Stimulated activated naive B cell treated with anti-CD40 and anti-IgM and Interleukin-4, amounts not matched to agents 10 μg/mL and 1 μg/mL and 100 μg/mL, for 72 hours (primary cell): ENCODE measurements at regions not wholly inside any gene's neighbourhood (a gene's known extent, or its start where the extent isn't known, plus 50 kb on each side); places are given as distances from the start of the nearest gene placed in this dataset.
"Not testable (repeated sequence)": the region's sequence is repeated elsewhere in the genome, so short reads cannot be mapped to it uniquely, and the experiment has no call there.

Experiments used
- ATAC-seq, 2 donors: fragments of 150-1000 bp; cut with Tn5 transposase; replicated peaks; 2 replicates each; pipeline ENCODE4 v1.10.0; 2021; ENCODE audit warnings: moderate library complexity in 1 of 2
- DNase-seq: peaks from one replicate; pipeline ENCODE4 v3.0.0; 2021
- H3K27ac Mint-ChIP-seq: one replicate; pipeline ENCODE4 v1.8.0; 2022; ENCODE audit warnings: mild to moderate bottlenecking, mixed read lengths
- H3K27me3 Mint-ChIP-seq, 2 donors: one replicate each; pipeline ENCODE4 v1.8.0; 2022; ENCODE audit warnings: mixed read lengths in 2 of 2
- H3K36me3 Mint-ChIP-seq, 2 donors: one replicate each; pipeline ENCODE4 v1.8.0; 2022; ENCODE audit warnings: mixed read lengths in 2 of 2, mild to moderate bottlenecking in 1 of 2
- H3K4me1 Mint-ChIP-seq, 2 donors: one replicate each; pipeline ENCODE4 v1.8.0; 2022; ENCODE audit warnings: mixed read lengths in 2 of 2, mild to moderate bottlenecking in 1 of 2
- H3K4me3 Mint-ChIP-seq, 2 donors: one replicate each; pipeline ENCODE4 v1.8.0; 2022; ENCODE audit warnings: mild to moderate bottlenecking in 2 of 2, mixed read lengths in 2 of 2, moderate library complexity in 1 of 2
- H3K9me3 Mint-ChIP-seq, 2 donors: one replicate each; pipeline ENCODE4 v1.8.0; 2022; ENCODE audit warnings: mixed read lengths in 2 of 2, mild to moderate bottlenecking in 1 of 2

DNA sequence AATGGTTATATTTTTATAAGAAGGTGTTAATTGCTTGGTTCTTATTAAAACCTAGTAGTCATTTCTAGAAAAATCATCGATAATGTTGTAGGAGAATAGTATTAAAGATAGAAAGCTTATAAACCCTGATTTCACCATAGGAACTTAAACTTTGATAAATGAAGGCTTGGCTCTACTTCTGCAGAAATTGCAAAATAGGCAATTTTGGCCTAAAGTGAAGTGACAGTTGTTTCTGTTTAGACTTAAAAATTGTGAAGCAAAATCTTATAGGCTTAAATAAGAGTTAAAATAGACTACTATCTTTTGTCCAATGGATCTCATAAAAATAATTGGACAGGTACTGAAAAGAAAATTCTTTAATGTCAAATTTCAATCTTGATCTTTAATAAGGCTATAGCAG, 321.6 kb upstream of the FZD8 start:
- Mint-ChIP-seq H3K4me1 (no peaks in the 10 kb centered on the region), H3K4me3 (no peak overlapping the region), H3K36me3 (no peaks in the 10 kb centered on the region), H3K27ac (no peak overlapping the region), H3K9me3 (peaks cover 4 to 10% of the 10 kb centered on the region in 2 donors), H3K27me3 (no peaks in the 10 kb centered on the region)
- no peak for ATAC-seq
- DNase-seq, result no peak

DNA sequence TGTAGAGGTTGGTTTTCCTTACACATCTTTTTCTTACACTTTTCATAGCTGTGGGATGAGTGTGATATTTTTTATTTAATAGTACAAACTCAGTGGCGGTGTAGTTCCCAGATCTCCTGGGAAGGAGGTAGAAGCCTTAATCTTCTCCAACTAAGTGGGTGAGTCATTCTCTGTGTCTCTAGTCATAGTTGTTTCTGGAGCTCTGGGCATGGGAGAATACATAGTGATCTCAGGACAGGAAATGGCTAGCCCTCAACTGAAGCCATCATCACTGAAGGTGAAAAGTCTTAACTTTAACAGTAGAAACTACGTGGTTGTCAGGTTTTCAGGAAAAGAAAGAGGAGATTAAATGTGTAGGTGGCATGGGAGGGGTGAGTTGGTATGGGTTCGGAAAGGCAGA, 319.4 kb upstream of the FZD8 start:
- DNase-seq (no peak), ATAC-seq (no peak)
- no peak overlapping the region for H3K4me3 Mint-ChIP-seq
- no peak overlapping the region for H3K27ac Mint-ChIP-seq
- H3K27me3 Mint-ChIP-seq, result no peaks in the 10 kb centered on the region
- no peaks in the 10 kb centered on the region for H3K4me1 Mint-ChIP-seq
- no peaks in the 10 kb centered on the region for H3K36me3 Mint-ChIP-seq
- H3K9me3 Mint-ChIP-seq, result peaks cover 1 to 6% of the 10 kb centered on the region in 2 donors

DNA sequence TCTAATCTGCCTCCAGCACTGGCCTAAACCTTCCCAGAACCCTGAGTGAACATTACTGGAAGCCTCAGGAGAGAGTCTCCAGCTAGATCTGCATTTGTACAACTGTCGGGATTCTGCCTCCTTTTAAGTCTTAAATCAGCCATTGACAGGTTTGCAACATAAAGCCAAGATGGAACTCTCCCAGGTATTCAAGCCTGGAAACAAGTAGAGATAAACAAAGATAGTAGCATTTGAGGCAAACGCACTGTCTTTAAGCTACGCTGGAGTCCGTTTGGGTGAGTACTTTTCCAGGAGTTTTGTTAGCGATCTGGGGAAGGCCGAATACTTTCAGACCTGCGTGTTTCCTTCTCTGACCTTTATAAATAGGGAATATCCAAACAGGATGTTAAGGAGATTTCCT, 317.2 kb upstream of the FZD8 start:
- Mint-ChIP-seq H3K36me3 (no peaks in the 10 kb centered on the region), H3K4me1 (no peaks in the 10 kb centered on the region), H3K27me3 (no peaks in the 10 kb centered on the region), H3K9me3 (no peaks in the 10 kb centered on the region), H3K27ac (no peak overlapping the region), H3K4me3 (no peak overlapping the region)
- DNase-seq, result no peak
- ATAC-seq, result no peak

DNA sequence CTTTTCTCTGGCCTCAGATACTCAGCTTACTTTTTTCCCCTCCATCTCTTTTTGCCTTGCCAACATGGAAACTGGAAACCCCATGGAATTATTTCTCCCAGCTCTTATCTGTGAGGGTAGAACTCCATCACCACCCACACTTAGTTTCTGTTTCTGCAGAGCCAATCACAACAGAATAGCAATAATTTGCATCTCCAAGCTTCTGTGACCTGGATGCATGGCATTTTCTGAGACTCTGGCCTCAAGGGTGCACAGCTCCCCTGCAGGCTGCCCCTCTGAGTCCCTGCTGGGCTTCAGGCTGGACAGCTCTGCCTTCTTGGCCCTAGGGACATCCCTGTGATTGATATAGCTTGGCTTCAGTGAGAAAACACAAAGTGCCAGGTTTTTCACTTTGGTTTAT, 316.5 kb upstream of the FZD8 start:
- H3K27me3 Mint-ChIP-seq, H3K27ac Mint-ChIP-seq, H3K36me3 Mint-ChIP-seq, H3K4me1 Mint-ChIP-seq, ATAC-seq, H3K4me3 Mint-ChIP-seq, H3K9me3 Mint-ChIP-seq, DNase-seq: not testable (repeated sequence)

DNA sequence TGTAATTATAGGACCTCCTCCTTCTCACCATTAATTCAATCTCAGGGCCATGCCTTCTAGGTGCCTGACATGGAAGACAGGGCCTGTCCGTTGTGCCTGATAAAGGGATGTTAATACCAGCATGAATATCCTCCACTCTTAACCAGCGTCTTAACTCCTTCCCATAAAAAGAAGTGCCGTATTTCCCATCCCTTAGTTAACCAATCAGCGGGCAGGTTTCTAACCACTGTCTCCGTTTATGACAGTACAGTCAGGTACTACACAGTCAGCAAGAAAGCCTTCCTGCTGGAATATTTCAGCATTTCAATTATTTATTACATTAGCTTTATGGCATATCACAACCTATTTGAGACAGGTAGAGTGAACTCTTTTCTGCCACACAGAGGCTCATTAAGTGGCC, 308.6 kb upstream of the FZD8 start:
- Mint-ChIP-seq H3K27me3 (no peaks in the 10 kb centered on the region), H3K36me3 (no peaks in the 10 kb centered on the region), H3K4me3 (no peak overlapping the region), H3K9me3 (no peaks in the 10 kb centered on the region), H3K27ac (no peak overlapping the region), H3K4me1 (no peaks in the 10 kb centered on the region)
- ATAC-seq (no peak), DNase-seq (no peak)

DNA sequence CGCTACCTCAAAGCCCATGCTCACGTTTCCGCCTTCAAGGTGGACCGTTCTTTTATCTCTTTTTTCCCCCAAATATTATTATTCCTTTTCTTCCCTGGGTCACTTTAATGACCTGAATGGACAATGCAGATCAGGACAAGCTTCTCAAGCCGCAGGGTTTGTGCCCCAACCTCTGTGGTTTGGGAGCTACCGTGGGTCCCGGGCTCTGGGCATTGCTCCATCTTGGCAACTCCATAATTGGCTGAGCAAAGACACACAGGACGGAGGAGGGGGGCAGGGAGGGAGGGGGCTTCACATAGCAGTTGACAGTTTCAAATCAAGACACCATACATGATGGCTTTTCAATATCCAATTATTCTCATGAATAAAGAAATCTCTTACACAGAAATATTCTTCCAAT, 308.1 kb upstream of the FZD8 start:
- no peak overlapping the region for H3K27ac Mint-ChIP-seq
- H3K27me3 Mint-ChIP-seq, result no peaks in the 10 kb centered on the region
- DNase-seq, result no peak
- no peaks in the 10 kb centered on the region for H3K4me1 Mint-ChIP-seq
- no peaks in the 10 kb centered on the region for H3K36me3 Mint-ChIP-seq
- no peak overlapping the region for H3K4me3 Mint-ChIP-seq
- no peaks in the 10 kb centered on the region for H3K9me3 Mint-ChIP-seq
- no peak for ATAC-seq

DNA sequence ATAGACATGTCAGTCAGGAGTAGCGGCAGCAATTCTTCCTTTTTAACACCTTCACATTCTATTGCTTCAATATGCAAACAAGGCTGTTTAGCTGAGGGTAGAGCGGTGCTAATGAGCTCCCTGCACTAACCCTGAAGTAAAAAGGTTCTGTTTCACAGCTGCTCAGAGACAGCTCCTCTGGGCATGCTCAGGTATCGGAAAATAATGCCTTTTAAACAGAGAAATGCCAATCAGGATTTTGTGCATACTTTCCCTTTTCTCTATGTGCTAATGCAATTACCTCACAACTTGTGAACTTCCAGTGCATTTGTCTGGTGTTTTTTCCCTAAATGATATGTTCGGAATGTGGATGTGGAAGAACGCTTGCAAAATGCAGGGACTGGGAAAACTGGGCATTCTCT, 307.7 kb upstream of the FZD8 start:
- Mint-ChIP-seq H3K27ac (no peak overlapping the region), H3K4me3 (no peak overlapping the region), H3K36me3 (no peaks in the 10 kb centered on the region), H3K27me3 (no peaks in the 10 kb centered on the region), H3K9me3 (no peaks in the 10 kb centered on the region), H3K4me1 (no peaks in the 10 kb centered on the region)
- ATAC-seq (no peak), DNase-seq (no peak)

DNA sequence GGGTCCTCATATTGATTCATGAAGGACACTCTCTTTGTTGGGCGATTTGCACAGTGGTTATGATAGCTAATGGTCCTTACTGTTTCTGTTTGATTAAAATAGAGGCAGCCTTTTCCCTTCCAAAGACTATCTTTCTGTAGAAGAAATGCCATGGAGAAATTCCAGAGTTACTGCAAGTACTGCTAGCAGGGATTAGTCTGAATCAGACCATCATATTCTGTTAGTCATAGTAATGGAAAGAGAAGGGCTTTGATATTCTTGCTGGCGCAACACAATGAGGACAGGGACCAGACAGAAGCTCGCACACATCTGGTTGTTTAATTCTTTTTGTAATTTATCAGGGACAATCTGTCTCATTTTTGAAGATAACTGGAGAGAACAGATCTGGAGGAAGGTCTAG, 304.5 kb upstream of the FZD8 start:
- Mint-ChIP-seq H3K27ac (no peak overlapping the region), H3K27me3 (no peaks in the 10 kb centered on the region), H3K36me3 (no peaks in the 10 kb centered on the region), H3K4me3 (no peak overlapping the region), H3K4me1 (no peaks in the 10 kb centered on the region), H3K9me3 (peaks cover 3% of the 10 kb centered on the region in 2 donors)
- no peak for DNase-seq
- ATAC-seq, result no peak

DNA sequence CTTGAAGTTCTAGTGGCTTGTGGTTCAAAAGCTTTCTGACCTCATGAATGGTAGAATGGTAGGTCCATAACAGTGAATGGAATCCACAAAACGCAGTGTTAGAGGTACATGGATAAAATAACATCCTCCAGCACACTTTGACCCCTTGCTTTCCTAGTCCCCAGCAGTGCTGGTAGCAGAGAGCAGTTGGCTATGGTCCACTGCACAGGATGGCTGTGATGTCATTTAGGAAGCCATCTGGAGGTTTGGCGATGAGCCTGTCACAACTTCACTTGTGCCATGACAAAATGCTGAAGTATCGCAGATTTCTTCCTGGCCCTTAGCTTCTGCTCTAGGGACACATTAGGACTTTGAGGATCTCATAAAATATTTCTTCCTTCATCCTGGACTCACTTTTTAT, 300.0 kb upstream of the FZD8 start:
- Mint-ChIP-seq H3K9me3 (peaks cover 3% of the 10 kb centered on the region in 2 donors), H3K27ac (no peak overlapping the region), H3K27me3 (no peaks in the 10 kb centered on the region), H3K4me1 (no peaks in the 10 kb centered on the region), H3K36me3 (no peaks in the 10 kb centered on the region), H3K4me3 (no peak overlapping the region)
- DNase-seq (no peak), ATAC-seq (no peak)

DNA sequence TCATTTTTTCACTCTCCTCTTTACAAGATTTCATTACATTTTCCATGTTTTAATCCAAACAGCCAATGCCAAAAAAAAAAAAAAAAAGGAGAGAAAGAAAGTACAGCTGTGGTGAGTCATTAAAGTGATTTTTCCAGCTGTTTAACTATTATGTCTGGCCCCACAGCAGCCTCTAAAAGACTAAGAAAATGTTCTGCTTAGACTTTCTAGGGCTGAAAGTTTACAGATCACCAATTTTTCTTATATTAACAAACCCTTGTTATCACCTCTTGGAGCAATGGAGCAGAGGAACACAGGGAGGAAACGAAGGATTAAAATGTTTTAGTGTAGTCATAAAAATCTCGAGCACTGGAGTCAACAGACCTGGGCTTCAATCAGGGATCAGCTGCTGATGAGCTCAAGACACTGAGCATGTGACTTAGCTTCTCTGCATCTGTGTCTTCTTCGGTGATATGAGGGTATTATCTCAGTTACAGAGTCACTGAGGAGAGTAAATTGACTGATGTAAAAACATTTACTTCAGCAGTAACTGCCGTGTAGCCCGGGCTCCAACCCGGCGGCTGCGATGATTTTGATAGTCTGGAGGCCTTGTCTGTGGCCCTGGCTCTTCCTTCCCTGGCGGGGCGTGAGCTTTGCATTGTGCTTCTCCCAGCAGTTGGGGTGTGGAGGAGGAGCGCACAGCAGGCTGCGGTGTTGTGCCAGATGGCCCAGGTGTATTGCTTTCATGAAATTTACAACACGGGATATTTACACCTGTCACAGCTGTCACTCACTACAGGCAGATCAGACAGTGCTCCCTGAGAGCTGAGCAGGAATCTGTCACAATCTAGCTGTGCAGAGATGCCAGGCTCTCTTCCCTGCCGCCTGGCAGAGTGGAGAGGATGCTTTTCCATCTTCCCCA, 298.3 kb upstream of the FZD8 start:
- H3K36me3 Mint-ChIP-seq, result no peaks in the 10 kb centered on the region
- H3K4me1 Mint-ChIP-seq, result no peaks in the 10 kb centered on the region
- H3K4me3 Mint-ChIP-seq, result no peak overlapping the region
- DNase-seq (no peak), ATAC-seq (no peak)
- no peak overlapping the region for H3K27ac Mint-ChIP-seq
- H3K9me3 Mint-ChIP-seq, result peaks cover 3 to 8% of the 10 kb centered on the region in 2 donors
- no peaks in the 10 kb centered on the region for H3K27me3 Mint-ChIP-seq

DNA sequence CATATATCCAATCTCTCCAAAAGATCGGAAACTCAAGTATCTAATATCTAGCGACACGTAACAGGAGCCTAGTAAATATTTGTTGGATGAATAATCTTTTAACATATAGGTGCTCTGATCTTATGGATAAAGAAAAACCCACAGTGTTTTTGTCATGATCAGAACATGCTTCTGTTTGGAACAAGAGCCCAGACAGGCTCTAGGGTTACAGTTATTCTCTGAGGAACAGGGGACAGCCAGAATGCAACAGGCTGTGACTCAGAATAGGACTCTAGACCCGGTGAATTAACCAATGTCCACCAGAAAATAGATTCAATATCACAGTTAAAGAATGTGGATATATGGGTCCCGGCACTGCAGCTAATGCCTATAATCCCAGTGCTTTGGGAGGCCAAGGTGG, 296.1 kb upstream of the FZD8 start:
- DNase-seq (no peak), ATAC-seq (no peak)
- H3K4me1 Mint-ChIP-seq, result no peaks in the 10 kb centered on the region
- H3K27me3 Mint-ChIP-seq, result no peaks in the 10 kb centered on the region
- peaks cover 0 to 5% of the 10 kb centered on the region in 2 donors for H3K9me3 Mint-ChIP-seq
- no peak overlapping the region for H3K27ac Mint-ChIP-seq
- no peak overlapping the region for H3K4me3 Mint-ChIP-seq
- H3K36me3 Mint-ChIP-seq, result no peaks in the 10 kb centered on the region

DNA sequence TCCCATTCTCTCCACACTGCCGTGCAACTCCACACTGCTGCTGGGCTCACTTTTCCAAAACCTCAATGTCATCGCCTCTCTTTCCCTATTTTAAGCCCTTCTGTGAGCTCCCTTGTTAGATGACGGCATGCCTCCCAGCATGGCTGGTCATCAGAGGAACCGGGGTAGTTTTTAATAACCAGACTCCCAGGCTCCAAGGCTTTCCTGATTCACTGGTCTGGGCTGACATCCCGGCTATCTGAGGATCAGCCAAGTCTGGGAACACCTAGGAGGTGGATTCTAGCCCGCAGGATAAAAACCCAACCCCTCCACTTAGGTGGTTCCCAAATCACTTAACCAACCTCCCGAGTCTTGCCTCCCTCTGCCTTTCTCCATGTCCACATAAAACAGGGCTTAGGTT, 295.4 kb upstream of the FZD8 start:
- no peak overlapping the region for H3K27ac Mint-ChIP-seq
- ATAC-seq (no peak), DNase-seq (no peak)
- H3K36me3 Mint-ChIP-seq, result no peaks in the 10 kb centered on the region
- peaks cover 0 to 5% of the 10 kb centered on the region in 2 donors for H3K9me3 Mint-ChIP-seq
- H3K27me3 Mint-ChIP-seq, result no peaks in the 10 kb centered on the region
- no peaks in the 10 kb centered on the region for H3K4me1 Mint-ChIP-seq
- H3K4me3 Mint-ChIP-seq, result no peak overlapping the region

DNA sequence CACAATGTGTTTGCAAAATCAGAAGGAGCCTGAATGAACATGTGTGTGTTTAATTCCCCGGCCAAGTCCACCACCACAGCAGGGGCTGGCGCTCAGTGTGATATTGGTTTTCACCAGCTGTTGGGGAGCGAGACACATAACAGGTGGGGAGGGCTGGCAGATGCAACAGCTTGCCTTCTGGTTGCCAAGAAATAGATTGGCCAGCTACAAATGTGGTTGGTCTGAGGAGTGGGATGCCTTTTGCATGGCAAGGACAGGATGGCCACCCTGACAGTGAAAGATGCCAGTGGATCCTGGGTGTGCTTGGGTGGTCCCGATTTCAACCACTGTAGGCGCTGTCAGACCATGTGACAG, 292.5 kb upstream of the FZD8 start:
- no peak overlapping the region for H3K4me3 Mint-ChIP-seq
- H3K4me1 Mint-ChIP-seq, result no peaks in the 10 kb centered on the region
- ATAC-seq (no peak), DNase-seq (no peak)
- H3K36me3 Mint-ChIP-seq, result no peaks in the 10 kb centered on the region
- H3K27me3 Mint-ChIP-seq, result no peaks in the 10 kb centered on the region
- H3K27ac Mint-ChIP-seq, result no peak overlapping the region
- H3K9me3 Mint-ChIP-seq, result peaks cover 2 to 5% of the 10 kb centered on the region in 2 donors

DNA sequence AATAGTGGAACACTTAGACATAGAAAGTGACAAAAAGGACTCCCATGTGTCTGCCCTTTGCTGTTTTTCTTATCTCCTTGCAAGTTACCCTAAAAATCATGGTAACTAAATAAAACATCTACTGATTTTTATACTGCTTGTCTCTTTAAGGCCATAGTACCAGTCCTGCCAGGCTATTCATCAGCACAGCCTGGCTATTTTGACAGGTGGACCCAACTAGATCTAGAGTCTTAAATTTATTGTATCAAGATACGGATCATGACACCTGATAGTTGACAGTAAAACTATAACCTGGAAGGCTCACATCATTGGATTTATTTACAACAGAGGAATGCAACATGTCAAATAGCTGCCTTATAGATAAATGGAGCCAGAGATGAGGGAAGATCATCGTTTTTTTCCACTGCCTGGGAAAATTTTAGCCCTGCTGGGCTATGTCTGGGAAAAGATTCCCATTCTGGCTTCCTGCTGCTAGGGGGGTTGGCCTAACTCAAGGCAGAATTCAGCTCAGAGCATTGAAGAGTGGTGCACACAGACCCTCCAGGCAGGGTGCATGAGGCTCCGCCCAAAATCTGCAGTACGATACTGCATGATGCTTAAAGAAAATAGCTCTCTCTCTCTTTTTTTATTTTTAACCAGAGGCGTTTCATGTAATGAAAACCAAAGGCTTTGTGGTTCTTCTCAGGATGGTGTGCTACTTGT, 292.0 kb upstream of the FZD8 start:
- Mint-ChIP-seq H3K27me3 (no peaks in the 10 kb centered on the region), H3K36me3 (no peaks in the 10 kb centered on the region), H3K27ac (no peak overlapping the region), H3K4me1 (no peaks in the 10 kb centered on the region), H3K9me3 (peaks cover 2 to 5% of the 10 kb centered on the region in 2 donors), H3K4me3 (no peak overlapping the region)
- no peak for DNase-seq
- ATAC-seq, result no peak

DNA sequence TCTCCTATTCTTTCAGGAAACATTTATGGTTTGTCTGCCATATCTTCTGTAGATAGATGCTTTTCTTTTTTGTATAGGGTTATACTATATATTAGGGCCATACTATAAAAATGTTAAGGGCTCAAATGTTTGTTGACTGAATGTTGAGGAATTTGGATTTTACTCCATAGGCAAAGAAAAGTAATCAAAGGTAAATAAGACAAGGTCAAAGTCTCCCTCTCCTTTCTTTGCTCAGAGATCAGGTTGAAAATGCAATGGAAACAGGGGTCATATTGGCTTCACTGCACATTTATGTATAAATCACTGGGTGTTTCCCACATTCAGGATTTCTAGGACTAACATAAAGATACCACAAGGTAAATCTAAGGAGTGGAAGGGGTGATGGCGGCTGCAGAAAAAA, 291.4 kb upstream of the FZD8 start:
- H3K9me3 Mint-ChIP-seq, result peaks cover 2 to 5% of the 10 kb centered on the region in 2 donors
- ATAC-seq (no peak), DNase-seq (no peak)
- no peaks in the 10 kb centered on the region for H3K36me3 Mint-ChIP-seq
- no peak overlapping the region for H3K4me3 Mint-ChIP-seq
- H3K27me3 Mint-ChIP-seq, result no peaks in the 10 kb centered on the region
- no peak overlapping the region for H3K27ac Mint-ChIP-seq
- no peaks in the 10 kb centered on the region for H3K4me1 Mint-ChIP-seq
